CD14-positive monocyte (primary cell): ENCODE measurements at regions not wholly inside any gene's neighbourhood (a gene's known extent, or its start where the extent isn't known, plus 50 kb on each side); places are given as distances from the start of the nearest gene placed in this dataset.

Experiments used
- DNase-seq, 3 donors: peaks; one replicate each; pipeline ENCODE4 v3.0.0-alpha.2; 2011 to 2022
- H2AFZ ChIP-seq: 2 replicates; pipeline ENCODE4 v1.6.0; 2012; ENCODE audit warnings: mild to moderate bottlenecking, low read depth, low read length, inconsistent platforms; ENCODE audit not compliant: insufficient read depth, poor library complexity, severe bottlenecking
- H3K27ac ChIP-seq, 2 donors: 1 replicate in 1 of 2; 2 replicates in 1 of 2; pipeline ENCODE4 v1.5.1; 2012 to 2013; ENCODE audit warnings: low read length in 2 of 2, control low read depth in 1 of 2, inconsistent platforms in 1 of 2, low read depth in 1 of 2, mild to moderate bottlenecking in 1 of 2
- H3K27me3 ChIP-seq, 2 donors: one replicate each; pipeline versions ENCODE4 v1.6.0 to v1.6.1; 2011 to 2013; ENCODE audit warnings: low read length in 2 of 2; ENCODE audit not compliant: control insufficient read depth in 2 of 2, insufficient read depth in 2 of 2
- H3K36me3 ChIP-seq, 2 donors: replicated peaks in 1 of 2; 1 replicate in 1 of 2; 2 replicates in 1 of 2; pipeline versions ENCODE4 v1.5.1 to v1.6.1; 2012 to 2013; ENCODE audit warnings: low read length in 2 of 2, control low read depth in 1 of 2, inconsistent platforms in 1 of 2, mild to moderate bottlenecking in 1 of 2; ENCODE audit not compliant: insufficient read depth in 2 of 2, control insufficient read depth in 1 of 2
- H3K4me1 ChIP-seq, 2 donors: 1 replicate in 1 of 2; 2 replicates in 1 of 2; pipeline versions ENCODE4 v1.5.1 to v1.6.1; 2012 to 2013; ENCODE audit warnings: low read length in 2 of 2, control low read depth in 1 of 2, inconsistent platforms in 1 of 2, mild to moderate bottlenecking in 1 of 2, moderate library complexity in 1 of 2; ENCODE audit not compliant: insufficient read depth in 2 of 2, control insufficient read depth in 1 of 2
- H3K4me2 ChIP-seq: replicated peaks from 2 replicates; pipeline ENCODE3; 2012; ENCODE audit warnings: low read length, moderate library complexity, mild to moderate bottlenecking; ENCODE audit not compliant: poor library complexity, severe bottlenecking; ENCODE audit errors: extremely low read depth
- H3K4me3 ChIP-seq, 3 experiments: fragments of 200-600 bp in 1 of 3; sonication (generic) in 1 of 3; replicated peaks in 1 of 3; 1 replicate in 2 of 3; 2 replicates in 1 of 3; pipeline ENCODE4 v1.5.1; 2011 to 2013; ENCODE audit warnings: low read length in 3 of 3, mild to moderate bottlenecking in 3 of 3, control low read depth in 2 of 3, low read depth in 2 of 3, inconsistent platforms in 1 of 3, moderate library complexity in 1 of 3
- H3K79me2 ChIP-seq: 2 replicates; pipeline ENCODE4 v1.6.0; 2012; ENCODE audit warnings: mild to moderate bottlenecking, control low read depth, inconsistent platforms, low read length, moderate library complexity; ENCODE audit not compliant: insufficient read depth
- H3K9ac ChIP-seq: 2 replicates; pipeline ENCODE4 v1.6.0; 2017; ENCODE audit warnings: low read length, mild to moderate bottlenecking; ENCODE audit not compliant: insufficient read depth, poor library complexity, severe bottlenecking
- H3K9me3 ChIP-seq, 2 donors: replicated peaks in 1 of 2; 1 replicate in 1 of 2; 2 replicates in 1 of 2; pipeline versions ENCODE4 v1.5.1 to v1.6.1; 2012 to 2013; ENCODE audit warnings: low read length in 2 of 2, control low read depth in 1 of 2; ENCODE audit not compliant: control insufficient read depth in 1 of 2, insufficient read depth in 1 of 2
- H4K20me1 ChIP-seq: 2 replicates; pipeline ENCODE4 v1.6.0; 2012; ENCODE audit warnings: mild to moderate bottlenecking, low read length, control low read depth, moderate library complexity; ENCODE audit not compliant: insufficient read depth
- H3K27ac Mint-ChIP-seq, 7 donors: one replicate each; pipeline ENCODE4 v1.8.0; 2020; ENCODE audit warnings: mild to moderate bottlenecking in 7 of 7, mixed read lengths in 7 of 7, moderate library complexity in 6 of 7, inconsistent platforms in 2 of 7
- H3K27me3 Mint-ChIP-seq, 3 donors: one replicate each; pipeline ENCODE4 v1.8.0; 2021 to 2022; ENCODE audit warnings: low read depth in 3 of 3, mild to moderate bottlenecking in 3 of 3, mixed read lengths in 3 of 3, moderate library complexity in 3 of 3, inconsistent platforms in 1 of 3
- H3K36me3 Mint-ChIP-seq, 2 donors: one replicate each; pipeline ENCODE4 v1.8.0; 2020; ENCODE audit warnings: mixed read lengths in 2 of 2, inconsistent platforms in 1 of 2, mild to moderate bottlenecking in 1 of 2
- H3K4me1 Mint-ChIP-seq: one replicate; pipeline ENCODE4 v1.8.0; 2020; ENCODE audit warnings: mild to moderate bottlenecking, mixed read lengths
- H3K4me3 Mint-ChIP-seq, 2 donors: one replicate each; pipeline ENCODE4 v1.8.0; 2020; ENCODE audit warnings: mild to moderate bottlenecking in 2 of 2, mixed read lengths in 2 of 2, moderate library complexity in 1 of 2
- H3K9me3 Mint-ChIP-seq, 7 donors: one replicate each; pipeline ENCODE4 v1.8.0; 2020 to 2022; ENCODE audit warnings: mixed read lengths in 7 of 7, mild to moderate bottlenecking in 6 of 7, moderate library complexity in 6 of 7, inconsistent platforms in 2 of 7
- CTCF ChIP-seq: fragments of 200-600 bp; IDR thresholded peaks from one replicate; pipeline ENCODE4 v1.8.0; 2022; ENCODE audit warnings: antibody characterized with exemption, mild to moderate bottlenecking
- WGBS: methylation state at CpG from one replicate; pipeline ENCODE4 v1.1.5; 2013; ENCODE audit warnings: missing lambda C conversion rate; ENCODE audit not compliant: insufficient coverage; 5-methylcytosine and 5-hydroxymethylcytosine counted together
- intact Hi-C, 2 donors: fragments of 100-400 bp; cut with micrococcal nuclease; formaldehyde crosslinking; loops; one replicate each; pipeline versions ENCODE4 v1.15.0 to v1.15.1; 2023

- H3K36me3 ChIP-seq = no peaks in the 10 kb centered on the region
- H3K4me2 ChIP-seq = no peak overlapping the region
- intact Hi-C loops = no loop called here
- no CpG with 5 or more reads among the region's 3 CpGs for WGBS
- no peak for TF ChIP-seq CTCF
- peaks cover 4 to 13% (median 7%) of the 10 kb centered on the region in 7 donors for H3K9me3 Mint-ChIP-seq
- no peaks in the 10 kb centered on the region for H3K27me3 ChIP-seq
- no peaks in the 10 kb centered on the region for H3K4me1 ChIP-seq
- H3K27ac ChIP-seq = no peak overlapping the region
- H3K27ac Mint-ChIP-seq = no peak overlapping the region
- H3K4me3 Mint-ChIP-seq = no peak overlapping the region
- no peaks in the 10 kb centered on the region for H3K36me3 Mint-ChIP-seq
- H2AFZ ChIP-seq = no peak overlapping the region
- no peak overlapping the region for H3K9ac ChIP-seq
- peaks cover 5% of the 10 kb centered on the region for H3K4me1 Mint-ChIP-seq
- peaks cover 2 to 4% (median 2%) of the 10 kb centered on the region in 3 donors for H3K27me3 Mint-ChIP-seq
- no peak overlapping the region for H3K4me3 ChIP-seq
- no peaks in the 10 kb centered on the region for H4K20me1 ChIP-seq
- H3K9me3 ChIP-seq = peaks cover 3 to 4% of the 10 kb centered on the region in 2 donors
- H3K79me2 ChIP-seq = no peaks in the 10 kb centered on the region
- no peak for DNase-seq
Observed at GRCh38 chr15:94066811-94067210, 164.6 kb upstream of the MCTP2 start.

GRCh38 chr15:94066046-94066445 is 165.3 kb upstream of the MCTP2 start:
- no peak overlapping the region for H3K27ac ChIP-seq
- H3K36me3 Mint-ChIP-seq = no peaks in the 10 kb centered on the region
- intact Hi-C loops = no loop called here
- no peak overlapping the region for H2AFZ ChIP-seq
- H3K4me1 Mint-ChIP-seq = peaks cover 5% of the 10 kb centered on the region
- no peaks in the 10 kb centered on the region for H3K4me1 ChIP-seq
- H3K4me3 ChIP-seq = no peak overlapping the region
- no peak overlapping the region for H3K9ac ChIP-seq
- no peaks in the 10 kb centered on the region for H3K36me3 ChIP-seq
- H3K4me2 ChIP-seq = no peak overlapping the region
- peaks cover 3 to 4% of the 10 kb centered on the region in 2 donors for H3K9me3 ChIP-seq
- no peak overlapping the region for H3K4me3 Mint-ChIP-seq
- H4K20me1 ChIP-seq = no peaks in the 10 kb centered on the region
- H3K27ac Mint-ChIP-seq = peak overlapping the region in 1 of 7 donors; percentile 15
- H3K79me2 ChIP-seq = no peaks in the 10 kb centered on the region
- peaks cover 2 to 4% (median 2%) of the 10 kb centered on the region in 3 donors for H3K27me3 Mint-ChIP-seq
- H3K27me3 ChIP-seq = no peaks in the 10 kb centered on the region
- DNase-seq = no peak
- peaks cover 4 to 13% (median 7%) of the 10 kb centered on the region in 7 donors for H3K9me3 Mint-ChIP-seq
- no peak for TF ChIP-seq CTCF
- no CpG with 5 or more reads among the region's 3 CpGs for WGBS
